ENCODE measurements at regions not wholly inside any gene's neighbourhood (a gene's known extent, or its start where the extent isn't known, plus 50 kb on each side); places are given as distances from the start of the nearest gene placed in this dataset.

GRCh38 chr20:40433341-40433861 is 255.6 kb downstream of the MAFB start:
- in situ Hi-C loops (cut with MboI; ENCODE audit: low sequenced_read_pairs, unreplicated experiment), result no loop called here
- TF ChIP-seq CTCF (IDR thresholded peaks at IDR 0.05; ENCODE audit: borderline replicate concordance, control extremely low read depth, extremely low read depth, insufficient read depth, missing control alignments), result no peak
- no peak for DNase-seq (ENCODE audit: low spot score)

- TF ChIP-seq CTCF (IDR thresholded peaks at IDR 0.05; ENCODE audit: borderline replicate concordance, control extremely low read depth, extremely low read depth, insufficient read depth, missing control alignments), result no peak
- in situ Hi-C loops (cut with MboI; ENCODE audit: low sequenced_read_pairs, unreplicated experiment), result no loop called here
- DNase-seq (ENCODE audit: low spot score), result no peak
Observed at GRCh38 chr20:40431611-40432010, 257.4 kb downstream of the MAFB start.

- DNase-seq (ENCODE audit: low spot score), result no peak
- in situ Hi-C loops (cut with MboI; ENCODE audit: low sequenced_read_pairs, unreplicated experiment), result no loop called here
- no peak for TF ChIP-seq CTCF (IDR thresholded peaks at IDR 0.05; ENCODE audit: borderline replicate concordance, control extremely low read depth, extremely low read depth, insufficient read depth, missing control alignments)
Observed at GRCh38 chr20:40431112-40431511, 257.9 kb downstream of the MAFB start.

- TF ChIP-seq CTCF (IDR thresholded peaks at IDR 0.05; ENCODE audit: borderline replicate concordance, control extremely low read depth, extremely low read depth, insufficient read depth, missing control alignments), result no peak
- no peak for DNase-seq (ENCODE audit: low spot score)
- in situ Hi-C loops (cut with MboI; ENCODE audit: low sequenced_read_pairs, unreplicated experiment), result no loop called here
Observed at GRCh38 chr20:40427026-40427425, 262.0 kb downstream of the MAFB start.

- in situ Hi-C loops (cut with MboI; ENCODE audit: low sequenced_read_pairs, unreplicated experiment), result no loop called here
- DNase-seq (ENCODE audit: low spot score), result no peak
Observed at GRCh38 chr20:40424695-40425094, 264.3 kb downstream of the MAFB start.

GRCh38 chr20:40422656-40423055 is 266.4 kb downstream of the MAFB start:
- TF ChIP-seq CTCF (IDR thresholded peaks at IDR 0.05; ENCODE audit: borderline replicate concordance, control extremely low read depth, extremely low read depth, insufficient read depth, missing control alignments), result no peak
- in situ Hi-C loops (cut with MboI; ENCODE audit: low sequenced_read_pairs, unreplicated experiment), result no loop called here
- DNase-seq (ENCODE audit: low spot score), result no peak

More at GRCh38 chr20:40424695-40425094, 264.3 kb downstream of the MAFB start:
- no peak for TF ChIP-seq CTCF (IDR thresholded peaks at IDR 0.05; ENCODE audit: borderline replicate concordance, control extremely low read depth, extremely low read depth, insufficient read depth, missing control alignments)

- no peak for DNase-seq (ENCODE audit: low spot score)
- in situ Hi-C loops (cut with MboI; ENCODE audit: low sequenced_read_pairs, unreplicated experiment), result no loop called here
- TF ChIP-seq CTCF (IDR thresholded peaks at IDR 0.05; ENCODE audit: borderline replicate concordance, control extremely low read depth, extremely low read depth, insufficient read depth, missing control alignments), result no peak
Observed at GRCh38 chr20:40416274-40416673, 272.8 kb downstream of the MAFB start.
